ENCODE measurements at regions not wholly inside any gene's neighbourhood (a gene's known extent, or its start where the extent isn't known, plus 50 kb on each side); places are given as distances from the start of the nearest gene placed in this dataset.

DNA sequence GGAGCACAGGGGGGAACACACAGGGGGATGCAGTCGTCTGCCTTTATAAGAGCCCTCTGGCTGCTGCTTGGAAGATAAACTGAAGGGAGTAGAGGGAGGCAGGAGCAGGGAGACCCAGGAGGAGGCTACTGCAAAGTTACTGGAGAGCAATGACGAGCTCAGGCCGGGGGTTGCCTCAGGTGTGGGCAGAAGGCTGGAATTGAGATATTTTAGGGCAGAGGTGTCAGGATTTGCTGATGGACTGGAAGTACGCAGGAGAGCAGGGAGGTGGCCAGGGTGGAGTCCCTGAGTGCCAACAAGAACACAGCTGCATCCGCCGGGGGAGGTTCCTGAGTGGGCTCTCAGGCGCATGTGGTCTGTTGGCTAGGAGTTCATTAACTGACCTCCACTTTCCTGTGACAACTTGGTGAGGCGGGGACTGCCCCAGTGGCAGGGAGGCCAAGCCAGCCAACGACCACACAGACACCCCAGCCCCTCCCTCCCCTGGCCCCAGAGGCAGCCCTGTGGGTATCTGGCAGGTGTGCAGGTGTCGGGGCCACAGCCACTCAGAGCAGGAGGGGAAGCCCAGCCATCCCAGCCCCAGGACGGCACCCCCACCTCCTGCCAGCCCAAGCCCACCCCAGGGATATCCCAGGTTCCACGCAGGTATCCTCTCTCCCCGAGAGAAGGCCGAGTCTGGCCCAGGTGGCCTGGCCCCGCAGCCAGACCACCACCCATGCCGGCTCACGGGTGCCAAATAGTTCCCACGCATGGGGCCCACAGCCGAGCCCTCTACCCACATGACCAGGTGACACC, 85.4 kb downstream of the NCOR2 start:
- H3K4me3 ChIP-seq (ENCODE audit: low read length), result no peak overlapping the region
- TF ChIP-seq EZH2 (optimal IDR thresholded peaks at IDR 0.05; ENCODE audit: low read depth, low read length) (no peak), EZH2phosphoT487 (IDR thresholded peaks at IDR 0.05; ENCODE audit: low read length) (no peak)
- TF ChIP-seq, protein P1, sequence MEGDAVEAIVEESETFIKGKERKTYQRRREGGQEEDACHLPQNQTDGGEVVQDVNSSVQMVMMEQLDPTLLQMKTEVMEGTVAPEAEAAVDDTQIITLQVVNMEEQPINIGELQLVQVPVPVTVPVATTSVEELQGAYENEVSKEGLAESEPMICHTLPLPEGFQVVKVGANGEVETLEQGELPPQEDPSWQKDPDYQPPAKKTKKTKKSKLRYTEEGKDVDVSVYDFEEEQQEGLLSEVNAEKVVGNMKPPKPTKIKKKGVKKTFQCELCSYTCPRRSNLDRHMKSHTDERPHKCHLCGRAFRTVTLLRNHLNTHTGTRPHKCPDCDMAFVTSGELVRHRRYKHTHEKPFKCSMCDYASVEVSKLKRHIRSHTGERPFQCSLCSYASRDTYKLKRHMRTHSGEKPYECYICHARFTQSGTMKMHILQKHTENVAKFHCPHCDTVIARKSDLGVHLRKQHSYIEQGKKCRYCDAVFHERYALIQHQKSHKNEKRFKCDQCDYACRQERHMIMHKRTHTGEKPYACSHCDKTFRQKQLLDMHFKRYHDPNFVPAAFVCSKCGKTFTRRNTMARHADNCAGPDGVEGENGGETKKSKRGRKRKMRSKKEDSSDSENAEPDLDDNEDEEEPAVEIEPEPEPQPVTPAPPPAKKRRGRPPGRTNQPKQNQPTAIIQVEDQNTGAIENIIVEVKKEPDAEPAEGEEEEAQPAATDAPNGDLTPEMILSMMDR (IDR thresholded peaks at IDR 0.05; ENCODE audit: low read length), result no peak
- H4K20me1 ChIP-seq (ENCODE audit: insufficient read depth, low read length), result no peaks in the 10 kb centered on the region; the same call in 1 of the 2 replicates

DNA sequence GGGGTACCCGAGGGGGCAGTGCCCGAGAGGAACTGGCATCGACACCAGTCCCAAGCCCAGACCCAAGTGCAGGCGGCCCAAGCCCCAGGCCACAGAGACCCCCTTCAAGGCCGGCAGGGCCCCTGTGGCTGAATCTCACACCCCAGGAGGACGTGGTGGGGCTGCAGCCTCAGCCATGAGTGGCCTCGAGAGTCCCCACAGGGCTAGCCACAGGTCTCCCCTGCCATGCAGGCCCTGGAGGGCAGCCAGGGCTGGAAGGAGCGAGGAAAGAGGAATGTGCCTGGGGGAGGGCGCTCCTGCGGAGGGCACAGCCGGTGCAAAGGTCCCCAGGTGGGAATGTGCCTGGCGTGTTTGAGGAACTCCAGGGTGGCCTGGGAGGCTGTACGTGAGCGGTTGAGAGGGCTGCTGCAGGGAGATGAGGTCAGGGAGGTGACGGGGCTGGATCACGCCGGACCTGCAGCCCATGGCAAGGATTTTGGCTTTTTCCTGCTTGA, 86.1 kb downstream of the NCOR2 start:
- Histone ChIP-seq H3K79me2 (ENCODE audit: low read length) (peaks cover 29% of the 10 kb centered on the region), H3K4me2 (ENCODE audit: low read depth, low read length) (no peak overlapping the region), H3K9me2 (replicated peaks; ENCODE audit: insufficient read depth, low read length) (no peaks in the 10 kb centered on the region), H4K20me1 (ENCODE audit: insufficient read depth, low read length) (no peaks in the 10 kb centered on the region; the same call in 1 of the 2 replicates), H3K27ac (ENCODE audit: low read length) (no peak overlapping the region), H3K27me3 (replicated peaks; ENCODE audit: insufficient read depth, low read length) (no peaks in the 10 kb centered on the region), H2AFZ (ENCODE audit: low read length) (no peak overlapping the region), H3K4me3 (ENCODE audit: low read length) (no peak overlapping the region), H3K36me3 (replicated peaks; ENCODE audit: insufficient read depth, low read length) (no peaks in the 10 kb centered on the region), H3K4me1 (ENCODE audit: low read length) (peaks cover 6% of the 10 kb centered on the region; the same call in 1 of the 2 replicates), H3K9me3 (replicated peaks; ENCODE audit: insufficient read depth, low read length) (no peaks in the 10 kb centered on the region), H3K9ac (ENCODE audit: low read length) (no peak overlapping the region), H3F3A (ENCODE audit: insufficient read depth, low read length) (no peaks in the 10 kb centered on the region)
- no peak for DNase-seq
- TF ChIP-seq, protein P1 (IDR thresholded peaks at IDR 0.05; ENCODE audit: low read length), result no peak
- no peak for TF ChIP-seq EZH2 (optimal IDR thresholded peaks at IDR 0.05; ENCODE audit: low read depth, low read length)
- TF ChIP-seq EZH2phosphoT487 (IDR thresholded peaks at IDR 0.05; ENCODE audit: low read length), result no peak

More for the DNA sequence above, 85.4 kb downstream of the NCOR2 start:
- H3K9me2 ChIP-seq (replicated peaks; ENCODE audit: insufficient read depth, low read length), result no peaks in the 10 kb centered on the region
- no peak for DNase-seq
- no peaks in the 10 kb centered on the region for H3K9me3 ChIP-seq (replicated peaks; ENCODE audit: insufficient read depth, low read length)
- H3K27me3 ChIP-seq (replicated peaks; ENCODE audit: insufficient read depth, low read length), result no peaks in the 10 kb centered on the region
- H3K9ac ChIP-seq (ENCODE audit: low read length), result no peak overlapping the region
- no peak overlapping the region for H2AFZ ChIP-seq (ENCODE audit: low read length)
- H3F3A ChIP-seq (ENCODE audit: insufficient read depth, low read length), result no peaks in the 10 kb centered on the region
- H3K36me3 ChIP-seq (replicated peaks; ENCODE audit: insufficient read depth, low read length), result no peaks in the 10 kb centered on the region
- no peak overlapping the region for H3K27ac ChIP-seq (ENCODE audit: low read length)
- H3K79me2 ChIP-seq (ENCODE audit: low read length), result peaks cover 29% of the 10 kb centered on the region
- peaks cover 6% of the 10 kb centered on the region; the same call in 1 of the 2 replicates for H3K4me1 ChIP-seq (ENCODE audit: low read length)
- H3K4me2 ChIP-seq (ENCODE audit: low read depth, low read length), result no peak overlapping the region

DNA sequence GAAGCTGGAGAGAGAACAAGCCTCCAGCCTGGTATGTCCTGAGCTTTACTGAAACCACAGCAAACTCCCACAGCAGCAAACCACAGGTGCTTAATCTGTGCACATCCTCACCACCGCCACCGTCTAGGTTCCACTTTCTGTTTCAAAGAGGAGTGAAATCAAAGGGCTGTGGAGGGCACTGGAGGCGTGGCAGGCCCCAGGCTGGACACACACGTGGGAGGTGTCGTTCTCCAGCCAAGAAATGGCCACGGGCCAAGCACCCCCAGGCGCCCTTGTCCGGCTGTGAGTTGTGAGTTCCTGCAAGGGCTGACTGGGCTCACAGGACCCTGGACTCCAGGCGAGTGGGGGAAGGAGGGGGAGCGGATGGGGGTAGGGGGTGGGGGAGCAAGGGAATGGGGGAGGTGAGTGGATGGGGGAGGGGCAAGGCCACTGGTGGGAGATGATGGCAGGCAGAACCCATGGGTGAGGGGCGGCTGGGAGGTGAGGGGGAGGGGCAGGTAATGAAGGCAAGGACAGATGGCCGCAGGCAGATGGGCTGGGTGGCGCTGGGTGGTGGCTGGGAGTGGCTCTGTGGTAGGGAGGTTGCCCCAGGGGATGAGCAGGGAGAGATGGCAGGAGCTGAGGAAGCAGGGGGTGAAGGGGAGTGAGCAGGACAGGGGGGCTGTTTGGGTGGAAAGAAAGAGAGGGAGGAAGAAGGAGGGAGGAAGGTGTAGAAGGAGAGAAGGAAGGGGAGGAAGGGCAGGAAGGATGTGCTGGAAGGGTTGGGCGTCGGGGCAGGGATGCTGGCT, 86.7 kb downstream of the NCOR2 start:
- H3K36me3 ChIP-seq (replicated peaks; ENCODE audit: insufficient read depth, low read length), result no peaks in the 10 kb centered on the region
- H4K20me1 ChIP-seq (ENCODE audit: insufficient read depth, low read length), result no peaks in the 10 kb centered on the region; the same call in 1 of the 2 replicates
- peaks cover 6% of the 10 kb centered on the region; the same call in 1 of the 2 replicates for H3K4me1 ChIP-seq (ENCODE audit: low read length)
- H3K27me3 ChIP-seq (replicated peaks; ENCODE audit: insufficient read depth, low read length), result no peaks in the 10 kb centered on the region
- H3K9ac ChIP-seq (ENCODE audit: low read length), result no peak overlapping the region
- no peak for TF ChIP-seq EZH2 (optimal IDR thresholded peaks at IDR 0.05; ENCODE audit: low read depth, low read length)
- TF ChIP-seq, protein P1 (IDR thresholded peaks at IDR 0.05; ENCODE audit: low read length), result no peak
- no peaks in the 10 kb centered on the region for H3K9me2 ChIP-seq (replicated peaks; ENCODE audit: insufficient read depth, low read length)
- no peaks in the 10 kb centered on the region for H3F3A ChIP-seq (ENCODE audit: insufficient read depth, low read length)
- peak; percentile 81 for DNase-seq
- no peak overlapping the region for H3K4me3 ChIP-seq (ENCODE audit: low read length)
- H2AFZ ChIP-seq (ENCODE audit: low read length), result no peak overlapping the region
- no peaks in the 10 kb centered on the region for H3K9me3 ChIP-seq (replicated peaks; ENCODE audit: insufficient read depth, low read length)
- peak overlapping the region; percentile 41; the same call in 1 of the 2 replicates for H3K4me2 ChIP-seq (ENCODE audit: low read depth, low read length)
- peak overlapping the region; percentile 24; the same call in 1 of the 2 replicates for H3K27ac ChIP-seq (ENCODE audit: low read length)
- H3K79me2 ChIP-seq (ENCODE audit: low read length), result peaks cover 29% of the 10 kb centered on the region
